Neutrophil (primary cell): ENCODE measurements at regions not wholly inside any gene's neighbourhood (a gene's known extent, or its start where the extent isn't known, plus 50 kb on each side); places are given as distances from the start of the nearest gene placed in this dataset.

Experiments
- H3K27ac ChIP-seq: fragments of 200-600 bp; sonication (generic); 2 replicates; pipeline ENCODE4 v1.5.1; 2016; ENCODE audit warnings: mild to moderate bottlenecking, moderate library complexity
- H3K27me3 ChIP-seq: fragments of 200-600 bp; sonication (generic); 2 replicates; pipeline ENCODE4 v1.6.0; 2016; ENCODE audit warnings: mild to moderate bottlenecking
- H3K36me3 ChIP-seq: fragments of 200-600 bp; sonication (generic); 2 replicates; pipeline ENCODE4 v1.5.1; 2017
- H3K4me1 ChIP-seq, 2 experiments: fragments of 200-600 bp in 1 of 2; sonication (generic) in 1 of 2; 1 replicate in 1 of 2; 2 replicates in 1 of 2; pipeline versions ENCODE4 v1.5.1 to v1.6.1; 2013 to 2016; ENCODE audit warnings: low read depth in 1 of 2, low read length in 1 of 2, mild to moderate bottlenecking in 1 of 2, moderate library complexity in 1 of 2; ENCODE audit not compliant: control insufficient read depth in 1 of 2, insufficient read depth in 1 of 2
- H3K4me3 ChIP-seq, 2 experiments: fragments of 200-600 bp in 1 of 2; sonication (generic) in 1 of 2; 1 replicate in 1 of 2; 2 replicates in 1 of 2; pipeline ENCODE4 v1.5.1; 2013 to 2016; ENCODE audit warnings: low read depth in 1 of 2, low read length in 1 of 2, mild to moderate bottlenecking in 1 of 2, moderate library complexity in 1 of 2
- H3K9me3 ChIP-seq: fragments of 200-600 bp; sonication (generic); 2 replicates; pipeline ENCODE4 v1.5.1; 2016
- CTCF ChIP-seq: fragments of 200-600 bp; sonication (generic); IDR thresholded peaks from 2 replicates; pipeline ENCODE4 v1.5.1; 2016; ENCODE audit warnings: antibody characterized with exemption

GRCh38 chr5:164980480-164980879 lies 1475.1 kb downstream of the MAT2B start:
- no peak overlapping the region for H3K4me3 ChIP-seq
- no peaks in the 10 kb centered on the region for H3K27me3 ChIP-seq
- no peaks in the 10 kb centered on the region for H3K9me3 ChIP-seq
- TF ChIP-seq CTCF: no peak
- no peaks in the 10 kb centered on the region for H3K36me3 ChIP-seq
- no peaks in the 10 kb centered on the region for H3K4me1 ChIP-seq
- H3K27ac ChIP-seq: no peak overlapping the region

GRCh38 chr5:164998142-164998541 lies 1492.7 kb downstream of the MAT2B start:
- Histone ChIP-seq H3K4me1 (peaks cover 0 to 4% of the 10 kb centered on the region in 2 experiments), H3K9me3 (no peaks in the 10 kb centered on the region), H3K27me3 (no peaks in the 10 kb centered on the region), H3K27ac (no peak overlapping the region), H3K36me3 (no peaks in the 10 kb centered on the region), H3K4me3 (no peak overlapping the region)
- TF ChIP-seq CTCF: no peak

GRCh38 chr5:164998590-164998989 lies 1493.2 kb downstream of the MAT2B start:
- no peak for TF ChIP-seq CTCF
- no peak overlapping the region for H3K27ac ChIP-seq
- peaks cover 0 to 4% of the 10 kb centered on the region in 2 experiments for H3K4me1 ChIP-seq
- H3K36me3 ChIP-seq: no peaks in the 10 kb centered on the region
- H3K9me3 ChIP-seq: no peaks in the 10 kb centered on the region
- no peak overlapping the region for H3K4me3 ChIP-seq
- H3K27me3 ChIP-seq: no peaks in the 10 kb centered on the region

- H3K27me3 ChIP-seq: no peaks in the 10 kb centered on the region
- no peak overlapping the region for H3K27ac ChIP-seq
- H3K9me3 ChIP-seq: no peaks in the 10 kb centered on the region
- TF ChIP-seq CTCF: no peak
- peaks cover 0 to 4% of the 10 kb centered on the region in 2 experiments for H3K4me1 ChIP-seq
- no peaks in the 10 kb centered on the region for H3K36me3 ChIP-seq
- H3K4me3 ChIP-seq: no peak overlapping the region
Measured at GRCh38 chr5:165000479-165001190, 1495.2 kb downstream of the MAT2B start.

- Histone ChIP-seq H3K4me3 (no peak overlapping the region), H3K9me3 (no peaks in the 10 kb centered on the region), H3K27ac (no peak overlapping the region), H3K36me3 (no peaks in the 10 kb centered on the region), H3K4me1 (peaks cover 0 to 4% of the 10 kb centered on the region in 2 experiments), H3K27me3 (no peaks in the 10 kb centered on the region)
- no peak for TF ChIP-seq CTCF
Measured at GRCh38 chr5:165003283-165003682, 1497.9 kb downstream of the MAT2B start.
